Stimulated activated naive CD8-positive, alpha-beta T cell treated with anti-CD3 and anti-CD28 coated beads, Interleukin-15, amount 100 ng/mL, for 72 hours (primary cell): ENCODE measurements at regions not wholly inside any gene's neighbourhood (a gene's known extent, or its start where the extent isn't known, plus 50 kb on each side); places are given as distances from the start of the nearest gene placed in this dataset.
"Not testable (repeated sequence)": the region's sequence is repeated elsewhere in the genome, so short reads cannot be mapped to it uniquely, and the experiment has no call there.

Source experiments
- ATAC-seq: fragments of 150-1000 bp; cut with Tn5 transposase; 2 replicates; pipeline ENCODE4 v1.10.0; 2021; ENCODE audit warnings: mild to moderate bottlenecking, moderate library complexity
- DNase-seq, 2 donors: peaks; one replicate each; pipeline ENCODE4 v3.0.0; 2021 to 2022
- H3K27ac Mint-ChIP-seq, 2 donors: one replicate each; pipeline ENCODE4 v1.8.0; 2022; ENCODE audit warnings: mild to moderate bottlenecking in 2 of 2, mixed read lengths in 2 of 2, moderate library complexity in 2 of 2
- H3K27me3 Mint-ChIP-seq: one replicate; pipeline ENCODE4 v1.8.0; 2022; ENCODE audit warnings: mixed read lengths
- H3K4me1 Mint-ChIP-seq: one replicate; pipeline ENCODE4 v1.8.0; 2022; ENCODE audit warnings: mild to moderate bottlenecking, mixed read lengths
- H3K4me3 Mint-ChIP-seq, 2 donors: one replicate each; pipeline ENCODE4 v1.8.0; 2022; ENCODE audit warnings: mild to moderate bottlenecking in 2 of 2, mixed read lengths in 2 of 2, moderate library complexity in 1 of 2
- H3K9me3 Mint-ChIP-seq, 2 donors: one replicate each; pipeline ENCODE4 v1.8.0; 2022; ENCODE audit warnings: mixed read lengths in 2 of 2

DNA sequence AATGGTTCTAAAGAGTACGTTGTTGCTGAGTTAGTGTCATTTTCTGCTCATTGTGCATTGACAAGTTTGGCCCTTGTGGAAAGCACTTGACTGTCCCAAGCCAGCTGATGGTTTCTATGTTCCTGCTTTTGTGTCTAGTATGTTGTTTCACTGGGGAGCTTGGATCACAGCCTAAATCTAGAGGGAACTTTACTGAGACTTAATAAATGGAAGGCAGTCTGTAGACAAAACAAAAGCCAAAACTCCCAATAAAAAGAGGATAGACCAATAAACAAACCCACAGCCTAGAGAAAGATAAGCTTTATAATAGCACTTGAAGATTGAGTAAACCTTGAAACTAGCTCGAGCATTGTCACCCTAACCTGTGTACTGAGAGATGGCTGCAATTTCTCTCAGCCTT is 196.8 kb downstream of the ADRA2A start:
- DNase-seq (no peak), ATAC-seq (no peak)
- Mint-ChIP-seq H3K9me3 (no peaks in the 10 kb centered on the region), H3K27ac (no peak overlapping the region), H3K4me3 (no peak overlapping the region), H3K27me3 (peaks cover 33% of the 10 kb centered on the region), H3K4me1 (no peaks in the 10 kb centered on the region)

DNA sequence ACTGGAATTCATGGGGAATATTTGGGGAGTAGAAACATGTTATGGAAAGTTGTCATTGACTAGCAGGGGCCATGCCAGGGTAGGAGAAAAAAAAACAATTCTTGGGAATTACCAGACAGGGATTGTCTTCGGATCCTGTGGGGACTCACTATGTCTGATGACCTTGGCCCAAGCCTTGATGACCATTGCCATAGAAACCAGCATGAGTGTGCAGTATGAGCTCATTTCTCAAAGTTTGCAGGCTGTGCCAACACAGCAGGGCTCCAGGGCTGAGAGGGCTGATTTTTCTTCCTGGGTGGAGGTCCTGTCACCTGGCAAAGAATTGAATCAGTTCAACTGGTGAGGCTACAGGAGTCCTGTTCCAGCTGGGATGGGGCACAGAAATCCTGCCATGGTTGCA is 198.3 kb downstream of the ADRA2A start:
- Mint-ChIP-seq H3K4me3 (no peak overlapping the region), H3K4me1 (no peaks in the 10 kb centered on the region), H3K9me3 (no peaks in the 10 kb centered on the region), H3K27me3 (peaks cover 24% of the 10 kb centered on the region), H3K27ac (no peak overlapping the region)
- ATAC-seq (no peak), DNase-seq (no peak)

DNA sequence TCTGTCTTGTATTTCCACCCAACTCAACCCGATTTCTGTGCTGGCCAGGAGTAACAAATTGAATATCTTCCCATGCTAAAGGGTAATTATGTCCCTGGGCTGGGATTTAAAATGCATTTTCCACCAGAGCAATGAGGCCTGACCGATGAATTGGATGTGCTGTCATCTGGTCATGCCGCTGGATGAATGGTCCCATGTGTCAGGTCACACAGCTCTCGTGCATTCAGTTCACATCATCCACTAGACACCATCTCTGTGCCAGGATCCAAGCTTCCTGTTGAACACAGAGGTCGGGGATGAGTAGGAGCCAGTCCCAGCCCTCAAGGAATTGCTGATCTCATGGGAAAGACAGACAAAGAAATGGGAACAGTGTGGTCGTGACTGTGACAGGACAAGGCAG is 200.8 kb downstream of the ADRA2A start:
- H3K4me1 Mint-ChIP-seq: no peaks in the 10 kb centered on the region
- H3K27ac Mint-ChIP-seq: no peak overlapping the region
- DNase-seq (no peak), ATAC-seq (no peak)
- no peak overlapping the region for H3K4me3 Mint-ChIP-seq
- H3K9me3 Mint-ChIP-seq: no peaks in the 10 kb centered on the region
- H3K27me3 Mint-ChIP-seq: peaks cover 30% of the 10 kb centered on the region

DNA sequence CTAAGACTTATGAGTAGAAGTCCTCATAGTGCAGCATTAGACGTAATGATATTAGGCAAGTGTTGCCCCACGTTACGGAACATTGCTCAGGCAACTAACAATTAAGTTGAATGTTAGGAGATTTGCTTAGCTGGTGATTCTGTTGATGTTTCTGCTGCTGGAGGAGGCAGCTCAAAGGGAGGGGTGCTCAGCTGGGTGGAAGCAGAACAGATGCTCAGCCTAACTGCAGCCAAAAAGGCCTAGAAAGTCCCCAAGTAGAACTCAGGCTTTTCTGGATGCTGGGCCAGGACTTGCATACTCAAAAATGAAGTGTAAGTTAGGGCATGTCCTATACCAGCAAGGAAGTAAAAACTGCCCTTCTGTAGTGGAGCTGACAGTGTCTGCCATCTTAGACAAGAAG is 201.4 kb downstream of the ADRA2A start:
- Mint-ChIP-seq H3K4me1 (no peaks in the 10 kb centered on the region), H3K4me3 (no peak overlapping the region), H3K27ac (no peak overlapping the region), H3K9me3 (no peaks in the 10 kb centered on the region), H3K27me3 (peaks cover 24% of the 10 kb centered on the region)
- ATAC-seq (no peak), DNase-seq (no peak)

DNA sequence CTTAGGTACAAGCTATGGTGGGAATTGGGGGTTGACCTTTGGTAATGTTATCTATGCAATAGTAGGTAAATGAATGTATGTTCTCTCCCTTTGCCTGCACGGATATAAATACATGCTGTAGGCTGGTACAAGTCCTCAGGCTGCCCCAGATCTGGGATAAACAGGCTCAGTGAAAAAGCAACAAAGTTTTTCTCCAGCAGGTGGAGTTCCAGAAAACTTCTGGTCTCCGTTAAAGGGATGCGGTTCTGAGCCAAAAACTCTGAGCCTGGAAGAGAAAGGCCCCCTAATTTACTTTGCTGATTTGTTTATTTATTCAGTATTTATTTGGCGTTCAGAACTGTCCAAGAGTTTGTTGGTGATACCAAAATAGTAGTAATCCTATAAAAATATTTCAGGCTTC is 204.7 kb downstream of the ADRA2A start:
- H3K27ac Mint-ChIP-seq: no peak overlapping the region
- no peaks in the 10 kb centered on the region for H3K4me1 Mint-ChIP-seq
- no peaks in the 10 kb centered on the region for H3K9me3 Mint-ChIP-seq
- H3K27me3 Mint-ChIP-seq: peaks cover 14% of the 10 kb centered on the region
- ATAC-seq (no peak), DNase-seq (no peak)
- H3K4me3 Mint-ChIP-seq: no peak overlapping the region

DNA sequence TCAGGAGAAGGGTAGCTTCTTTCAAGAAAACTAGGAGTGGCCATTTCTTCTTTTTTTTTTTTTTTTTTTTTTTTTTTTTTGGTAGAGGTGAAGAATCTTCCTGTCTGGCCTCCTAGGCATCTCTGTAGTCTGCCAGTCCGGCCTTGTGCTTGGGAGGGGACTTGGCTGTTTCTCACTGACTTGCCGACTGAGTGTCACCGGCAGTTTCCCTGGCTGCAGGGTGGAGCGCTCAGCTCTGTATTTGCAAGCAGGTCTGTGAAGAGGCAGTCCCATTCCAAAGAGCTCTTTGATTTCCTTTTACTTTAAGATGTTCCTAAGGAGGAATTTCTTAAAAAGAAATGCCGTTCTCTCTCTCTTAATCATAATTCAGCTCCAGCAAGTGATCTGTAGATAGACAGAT is 212.6 kb downstream of the ADRA2A start:
- no peak for ATAC-seq
- Mint-ChIP-seq H3K4me1 (no peaks in the 10 kb centered on the region), H3K9me3 (no peaks in the 10 kb centered on the region), H3K4me3 (no peak overlapping the region), H3K27ac (no peak overlapping the region), H3K27me3 (peaks cover 14% of the 10 kb centered on the region)
- no peak for DNase-seq

DNA sequence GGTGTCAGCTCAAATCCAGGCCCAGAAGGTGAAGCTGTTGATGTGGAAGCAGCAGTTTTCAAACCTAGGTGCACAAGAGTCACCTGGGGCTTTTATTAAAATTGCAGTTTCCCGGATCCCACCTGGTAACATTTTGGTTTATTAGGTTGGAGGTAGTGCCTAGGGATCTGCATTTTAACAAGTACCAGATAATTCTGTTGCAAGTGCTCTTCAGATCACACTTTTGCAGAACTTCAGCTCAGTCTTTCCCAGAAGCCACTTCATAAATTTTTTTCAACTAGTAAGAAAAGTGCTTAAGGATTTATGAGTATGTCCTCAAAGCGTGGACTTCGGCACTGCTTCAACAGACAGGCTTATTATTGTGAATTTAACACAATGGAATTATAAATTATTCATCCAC is 213.8 kb downstream of the ADRA2A start:
- H3K9me3 Mint-ChIP-seq: no peaks in the 10 kb centered on the region
- H3K27ac Mint-ChIP-seq: no peak overlapping the region

DNA sequence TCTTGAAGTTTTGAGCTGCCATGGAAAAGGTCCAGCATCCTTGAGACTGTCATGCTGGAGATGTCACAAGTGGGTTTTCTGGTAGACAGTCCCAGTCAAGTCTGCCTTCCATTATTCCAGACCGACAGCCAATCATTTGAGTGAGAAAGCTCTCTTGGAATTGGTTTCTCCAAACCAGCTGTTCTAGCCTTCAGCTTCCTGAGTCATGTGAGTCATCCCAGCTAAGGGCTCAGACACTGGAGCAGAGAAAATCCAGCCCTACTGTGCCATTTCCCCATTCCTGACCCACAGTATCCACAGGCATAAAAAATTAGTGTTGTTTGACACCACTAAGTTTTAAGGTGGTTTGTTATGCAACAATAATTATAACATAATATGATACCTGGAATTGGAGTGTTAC is 219.0 kb downstream of the ADRA2A start:
- DNase-seq: no peak
- Mint-ChIP-seq H3K4me1 (no peaks in the 10 kb centered on the region), H3K27ac (no peak overlapping the region), H3K27me3 (peaks cover 44% of the 10 kb centered on the region), H3K9me3 (no peaks in the 10 kb centered on the region), H3K4me3 (no peak overlapping the region)
- ATAC-seq: no peak

More for the DNA sequence above, 213.8 kb downstream of the ADRA2A start:
- H3K4me1 Mint-ChIP-seq: no peaks in the 10 kb centered on the region
- no peak for DNase-seq
- no peak overlapping the region for H3K4me3 Mint-ChIP-seq
- ATAC-seq: no peak
- peaks cover 25% of the 10 kb centered on the region for H3K27me3 Mint-ChIP-seq

DNA sequence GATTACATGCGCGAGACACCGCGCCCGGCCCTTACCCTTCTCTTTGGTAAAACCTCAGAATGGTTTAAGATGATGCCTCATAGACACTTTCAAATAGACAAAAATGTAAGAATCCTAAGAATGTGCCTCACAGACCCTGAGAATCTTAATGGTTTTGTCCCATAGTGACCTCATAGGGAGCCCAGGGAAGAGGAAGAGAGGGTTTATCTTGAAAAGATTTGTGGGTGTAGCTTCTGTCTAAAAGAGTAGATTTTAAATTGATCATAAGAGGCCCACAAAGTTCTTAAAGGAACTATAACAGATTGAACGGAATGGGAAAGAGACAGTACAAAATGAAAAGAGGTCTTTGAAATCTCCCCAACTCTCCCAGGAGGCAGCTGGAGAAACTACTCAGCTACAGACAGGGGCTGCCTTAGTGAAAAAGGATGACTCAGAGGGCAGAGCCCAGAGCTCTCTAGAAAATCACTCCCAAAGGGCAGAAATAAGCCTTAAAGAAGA is 220.6 kb downstream of the ADRA2A start:
- H3K4me1 Mint-ChIP-seq: no peaks in the 10 kb centered on the region

DNA sequence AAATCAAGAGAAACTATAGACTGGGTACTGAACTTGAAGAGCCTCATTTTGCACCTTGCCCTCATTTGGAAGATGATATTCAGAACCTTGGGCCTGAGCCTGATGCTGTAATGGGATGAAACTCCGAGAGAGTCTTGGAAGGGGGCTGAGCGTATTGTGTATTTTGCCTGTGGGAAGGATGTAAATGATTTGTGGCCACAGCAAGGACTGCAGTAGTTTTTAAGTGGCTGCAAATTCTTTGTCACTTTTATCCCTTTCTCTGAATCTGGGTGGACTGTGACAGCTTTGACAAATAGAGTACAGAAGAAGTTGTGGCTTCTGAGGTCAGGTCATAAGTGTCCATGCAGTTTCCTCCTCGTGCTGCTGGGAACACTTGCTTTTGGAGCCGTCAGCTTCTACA is 221.2 kb downstream of the ADRA2A start:
- ATAC-seq (no peak), DNase-seq (no peak)
- Mint-ChIP-seq H3K27ac (peak overlapping the region in 1 of 2 donors; percentile 6), H3K9me3 (no peaks in the 10 kb centered on the region), H3K4me1 (no peaks in the 10 kb centered on the region), H3K27me3 (peaks cover 63% of the 10 kb centered on the region), H3K4me3 (no peak overlapping the region)

More for the DNA sequence above, 220.6 kb downstream of the ADRA2A start:
- H3K9me3 Mint-ChIP-seq: no peaks in the 10 kb centered on the region
- no peak overlapping the region for H3K27ac Mint-ChIP-seq
- ATAC-seq (no peak), DNase-seq (no peak)
- no peak overlapping the region for H3K4me3 Mint-ChIP-seq
- peaks cover 60% of the 10 kb centered on the region for H3K27me3 Mint-ChIP-seq

DNA sequence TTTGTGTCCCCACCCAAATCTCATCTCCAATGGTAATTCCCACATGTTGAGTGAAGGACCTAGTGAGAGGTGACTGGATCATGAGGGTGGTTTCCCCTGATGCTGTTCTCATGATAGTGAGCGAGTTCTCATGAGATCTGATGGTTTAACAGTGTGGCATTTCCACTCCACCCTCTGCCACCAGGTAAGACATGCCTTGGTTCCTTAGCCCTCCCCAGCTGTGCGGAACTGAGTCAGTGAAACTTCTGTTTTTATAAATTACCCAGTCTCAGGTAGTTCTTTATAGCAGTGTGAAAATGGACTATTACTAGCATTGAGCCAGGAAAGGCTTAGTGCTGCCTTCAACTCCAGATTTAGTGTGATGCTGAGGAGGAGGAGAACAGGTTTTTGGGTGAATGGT is 222.2 kb downstream of the ADRA2A start:
- no peak overlapping the region for H3K4me3 Mint-ChIP-seq
- DNase-seq (no peak), ATAC-seq (no peak)
- peaks cover 53% of the 10 kb centered on the region for H3K27me3 Mint-ChIP-seq
- no peak overlapping the region for H3K27ac Mint-ChIP-seq
- no peaks in the 10 kb centered on the region for H3K9me3 Mint-ChIP-seq
- H3K4me1 Mint-ChIP-seq: no peaks in the 10 kb centered on the region

DNA sequence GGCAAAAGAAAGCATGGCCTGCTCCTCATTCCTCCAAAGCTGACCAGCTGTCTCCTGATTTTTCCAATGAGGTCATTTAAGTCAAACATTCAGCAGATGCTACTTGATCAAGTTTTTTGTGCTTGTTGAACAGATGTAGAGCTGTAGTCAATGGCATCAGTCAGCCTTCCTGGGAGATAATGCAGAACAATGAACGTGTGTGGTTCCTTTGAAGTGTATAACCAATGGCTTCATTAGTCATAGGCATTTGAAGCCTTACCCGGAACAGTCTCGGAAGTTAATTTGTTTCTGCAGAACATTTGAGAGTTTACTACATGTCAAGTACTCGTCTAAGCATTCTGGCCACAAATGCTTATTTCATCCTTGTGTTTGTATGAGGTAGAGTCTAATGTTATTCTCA is 227.1 kb downstream of the ADRA2A start:
- DNase-seq (no peak), ATAC-seq (no peak)
- Mint-ChIP-seq H3K27ac (no peak overlapping the region), H3K4me1 (no peaks in the 10 kb centered on the region), H3K4me3 (no peak overlapping the region), H3K9me3 (no peaks in the 10 kb centered on the region), H3K27me3 (peaks cover 22% of the 10 kb centered on the region)

DNA sequence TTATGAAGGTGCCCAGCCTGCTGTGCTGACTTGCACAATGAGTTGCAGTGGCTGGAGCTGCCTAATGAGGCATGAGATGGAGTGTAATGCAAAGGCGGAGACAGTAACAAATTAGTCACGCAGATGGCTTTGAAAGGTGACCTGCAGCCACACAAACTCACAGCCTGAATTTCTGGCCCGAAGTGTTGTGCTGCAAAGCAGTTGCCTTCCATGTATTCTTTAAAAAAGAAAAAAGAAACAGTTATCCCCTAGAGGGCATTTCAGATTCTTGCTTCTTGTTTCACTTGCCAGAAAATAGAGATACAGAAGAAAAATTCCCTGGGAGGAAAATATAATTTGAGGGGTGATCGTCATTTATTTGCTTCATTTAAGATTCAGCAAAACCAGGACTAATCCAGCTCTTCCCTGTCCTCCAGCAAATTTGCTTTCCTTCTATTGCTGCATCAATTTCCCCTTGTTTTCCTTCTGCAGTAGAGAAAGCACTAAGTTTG is 239.9 kb downstream of the ADRA2A start:
- H3K4me1 Mint-ChIP-seq: no peaks in the 10 kb centered on the region

DNA sequence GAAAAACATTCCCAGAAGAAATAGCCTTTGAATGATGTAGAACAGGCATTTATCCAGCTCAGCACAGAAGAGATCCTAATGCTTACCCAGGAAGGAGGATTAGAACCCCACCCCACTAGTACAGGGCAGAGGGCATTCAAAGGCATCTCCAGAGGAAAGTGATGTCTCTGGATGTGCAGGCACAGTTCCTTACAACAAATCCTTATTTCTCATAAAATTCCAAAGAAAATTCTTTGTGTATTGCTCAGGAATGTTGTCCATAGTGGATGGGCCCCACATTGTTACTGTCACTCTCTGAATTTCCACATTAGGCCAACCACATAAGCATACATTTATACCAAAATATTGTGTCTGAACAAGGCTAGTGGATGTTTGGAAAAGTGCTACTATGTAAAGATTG is 243.0 kb downstream of the ADRA2A start:
- H3K27me3 Mint-ChIP-seq: peaks cover 50% of the 10 kb centered on the region
- no peak for DNase-seq
- H3K4me1 Mint-ChIP-seq: no peaks in the 10 kb centered on the region
- no peaks in the 10 kb centered on the region for H3K9me3 Mint-ChIP-seq
- no peak for ATAC-seq
- H3K4me3 Mint-ChIP-seq: no peak overlapping the region
- H3K27ac Mint-ChIP-seq: no peak overlapping the region

More for the DNA sequence above, 239.9 kb downstream of the ADRA2A start:
- DNase-seq (no peak), ATAC-seq (no peak)
- Mint-ChIP-seq H3K27ac (no peak overlapping the region), H3K9me3 (no peaks in the 10 kb centered on the region), H3K4me3 (no peak overlapping the region), H3K27me3 (peaks cover 50% of the 10 kb centered on the region)

DNA sequence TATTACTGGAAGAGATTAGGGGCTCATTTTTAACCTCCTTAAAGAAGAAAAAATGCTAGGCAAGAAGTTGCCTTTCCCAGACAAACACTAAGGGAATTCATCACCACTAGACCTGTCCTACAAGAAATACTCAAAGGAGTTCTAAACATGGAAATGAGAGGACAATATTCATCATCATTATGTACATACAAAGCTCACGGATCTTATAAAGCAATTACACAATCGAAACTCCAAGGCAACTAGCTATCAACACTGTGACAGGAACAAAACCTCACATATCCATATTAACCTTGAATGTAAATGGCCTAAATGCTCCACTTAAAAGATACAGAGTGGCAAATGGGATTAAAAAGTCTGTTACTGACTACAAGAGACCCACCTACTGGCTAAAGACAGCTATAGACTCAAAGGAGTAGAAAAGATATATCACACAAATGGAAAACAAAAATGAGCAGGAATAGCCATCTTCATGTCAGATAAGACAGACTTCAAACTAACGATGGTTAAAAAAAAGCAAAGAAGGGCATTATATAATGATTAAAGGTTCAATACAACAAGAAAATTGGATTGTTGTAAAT is 246.6 kb downstream of the ADRA2A start:
- Mint-ChIP-seq H3K4me1 (no peaks in the 10 kb centered on the region), H3K27ac (no peak overlapping the region), H3K27me3 (peaks cover 45% of the 10 kb centered on the region), H3K4me3 (no peak overlapping the region), H3K9me3 (no peaks in the 10 kb centered on the region)
- DNase-seq (no peak), ATAC-seq (no peak)

DNA sequence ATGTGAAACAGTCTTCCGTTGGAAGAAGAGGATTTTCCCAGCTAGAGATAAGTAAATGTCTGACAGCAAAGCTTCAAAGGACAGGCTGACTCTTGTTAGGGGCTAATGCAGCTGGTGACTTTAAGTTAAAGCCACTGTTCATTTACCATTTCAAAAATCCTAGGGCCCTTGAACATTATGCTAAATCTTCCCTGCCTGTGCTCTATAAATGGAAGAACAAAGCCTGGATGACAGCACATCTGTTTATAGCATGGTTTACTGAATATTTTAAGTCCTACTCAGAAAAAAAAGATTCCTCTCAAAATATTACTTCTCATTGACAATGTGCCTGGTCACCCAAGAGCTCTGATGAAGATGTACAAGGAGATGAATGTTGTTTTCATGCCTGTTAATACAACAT is 255.3 kb downstream of the ADRA2A start:
- H3K4me1 Mint-ChIP-seq: not testable (repeated sequence)

DNA sequence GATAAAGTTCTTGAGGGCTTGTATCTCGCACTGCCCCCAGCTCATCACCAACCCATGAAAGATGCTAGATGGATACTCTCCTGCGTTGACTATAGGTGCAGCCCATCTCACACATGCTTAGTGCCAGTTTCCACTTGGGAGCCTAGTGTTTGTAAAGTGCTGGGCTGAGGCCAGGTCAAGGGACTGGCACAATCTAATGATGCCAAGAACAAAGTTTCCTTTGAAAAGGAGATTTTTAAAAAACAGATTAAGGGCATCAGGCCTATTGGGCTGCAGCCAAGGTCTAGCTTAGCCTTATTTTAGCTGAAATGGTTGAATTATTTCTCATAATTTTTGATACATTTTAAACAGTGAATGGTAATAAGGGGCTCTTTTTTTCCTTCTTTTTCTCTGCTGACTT is 259.0 kb downstream of the ADRA2A start:
- H3K4me1 Mint-ChIP-seq: no peaks in the 10 kb centered on the region
- DNase-seq (no peak), ATAC-seq (no peak)
- no peak overlapping the region for H3K27ac Mint-ChIP-seq
- H3K27me3 Mint-ChIP-seq: peaks cover 7% of the 10 kb centered on the region
- peaks cover 13 to 20% of the 10 kb centered on the region in 2 donors for H3K9me3 Mint-ChIP-seq
- H3K4me3 Mint-ChIP-seq: no peak overlapping the region

More for the DNA sequence above, 255.3 kb downstream of the ADRA2A start:
- not testable (repeated sequence) for DNase-seq, H3K27ac Mint-ChIP-seq, H3K9me3 Mint-ChIP-seq, ATAC-seq, H3K4me3 Mint-ChIP-seq
- peaks cover 11% of the 10 kb centered on the region for H3K27me3 Mint-ChIP-seq
